ENCODE measurements at regions not wholly inside any gene's neighbourhood (a gene's known extent, or its start where the extent isn't known, plus 50 kb on each side); places are given as distances from the start of the nearest gene placed in this dataset.
A peak's percentile ranks its signal among the peaks of the same experiment; 100 is the strongest.
"Not testable (repeated sequence)": the region's sequence is repeated elsewhere in the genome, so short reads cannot be mapped to it uniquely, and the experiment has no call there.

GRCh38 chr7:115208710-115209560, 287.0 kb downstream of the MDFIC start:
- in situ Hi-C loops (cut with HindIII; ENCODE audit: low sequenced_read_pairs) = no loop called here
- TF ChIP-seq, protein P1, sequence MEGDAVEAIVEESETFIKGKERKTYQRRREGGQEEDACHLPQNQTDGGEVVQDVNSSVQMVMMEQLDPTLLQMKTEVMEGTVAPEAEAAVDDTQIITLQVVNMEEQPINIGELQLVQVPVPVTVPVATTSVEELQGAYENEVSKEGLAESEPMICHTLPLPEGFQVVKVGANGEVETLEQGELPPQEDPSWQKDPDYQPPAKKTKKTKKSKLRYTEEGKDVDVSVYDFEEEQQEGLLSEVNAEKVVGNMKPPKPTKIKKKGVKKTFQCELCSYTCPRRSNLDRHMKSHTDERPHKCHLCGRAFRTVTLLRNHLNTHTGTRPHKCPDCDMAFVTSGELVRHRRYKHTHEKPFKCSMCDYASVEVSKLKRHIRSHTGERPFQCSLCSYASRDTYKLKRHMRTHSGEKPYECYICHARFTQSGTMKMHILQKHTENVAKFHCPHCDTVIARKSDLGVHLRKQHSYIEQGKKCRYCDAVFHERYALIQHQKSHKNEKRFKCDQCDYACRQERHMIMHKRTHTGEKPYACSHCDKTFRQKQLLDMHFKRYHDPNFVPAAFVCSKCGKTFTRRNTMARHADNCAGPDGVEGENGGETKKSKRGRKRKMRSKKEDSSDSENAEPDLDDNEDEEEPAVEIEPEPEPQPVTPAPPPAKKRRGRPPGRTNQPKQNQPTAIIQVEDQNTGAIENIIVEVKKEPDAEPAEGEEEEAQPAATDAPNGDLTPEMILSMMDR (IDR thresholded peaks at IDR 0.05; ENCODE audit: low read depth, low read length) = no peak
- no peak for DNase-seq (ENCODE audit: low read depth, low spot score)
- H3K4me3 ChIP-seq (ENCODE audit: low read depth, low read length) = no peak overlapping the region

GRCh38 chr7:115206374-115206773, 284.5 kb downstream of the MDFIC start:
- in situ Hi-C loops (cut with HindIII; ENCODE audit: low sequenced_read_pairs); H3K4me3 ChIP-seq (ENCODE audit: low read depth, low read length); DNase-seq (ENCODE audit: low read depth, low spot score): not testable (repeated sequence)

DNA sequence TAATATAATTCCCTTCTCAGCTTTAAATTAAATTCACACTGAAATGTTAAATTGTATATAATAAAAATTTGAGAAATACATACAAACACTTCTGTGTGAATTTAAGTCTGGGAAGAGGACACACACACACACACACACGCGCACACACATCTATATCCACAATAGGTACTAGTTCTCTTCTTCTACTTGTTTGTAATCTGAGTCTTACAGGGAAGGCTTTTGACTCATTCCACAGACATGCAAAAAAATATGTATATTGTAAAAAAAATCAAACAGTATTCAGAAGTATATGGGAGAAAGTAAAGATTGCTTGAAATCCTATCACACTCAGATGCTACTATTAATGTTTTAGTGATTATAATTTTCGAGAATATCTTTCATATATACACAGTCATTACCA, 276.2 kb downstream of the MDFIC start:
- H3K4me3 ChIP-seq (ENCODE audit: low read depth, low read length) = no peak overlapping the region
- in situ Hi-C loops (cut with HindIII; ENCODE audit: low sequenced_read_pairs) = no loop called here
- TF ChIP-seq, protein P1 (IDR thresholded peaks at IDR 0.05; ENCODE audit: low read depth, low read length) = no peak
- peak; percentile 36 for DNase-seq (ENCODE audit: low read depth, low spot score)

DNA sequence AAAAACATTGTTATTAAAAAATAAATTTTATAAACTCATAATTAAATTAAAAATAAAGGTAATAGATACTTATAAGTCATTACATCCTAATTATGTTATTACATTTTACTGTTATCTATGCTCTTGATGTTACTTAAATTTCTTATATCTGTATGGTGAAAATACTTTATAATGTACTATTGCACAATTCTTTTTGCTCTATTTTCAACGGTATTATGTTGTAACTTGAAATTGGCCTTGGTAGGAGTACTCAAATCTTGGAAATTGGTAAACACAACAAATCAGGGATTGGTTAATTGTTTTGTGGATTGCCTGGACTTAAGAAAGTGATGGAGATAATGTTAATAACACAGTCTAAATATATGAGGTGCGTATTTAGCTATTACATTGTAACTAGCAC, 273.3 kb downstream of the MDFIC start:
- in situ Hi-C loops (cut with HindIII; ENCODE audit: low sequenced_read_pairs) = no loop called here
- H3K4me3 ChIP-seq (ENCODE audit: low read depth, low read length) = no peak overlapping the region
- DNase-seq (ENCODE audit: low read depth, low spot score) = no peak
- TF ChIP-seq, protein P1 (IDR thresholded peaks at IDR 0.05; ENCODE audit: low read depth, low read length) = no peak

DNA sequence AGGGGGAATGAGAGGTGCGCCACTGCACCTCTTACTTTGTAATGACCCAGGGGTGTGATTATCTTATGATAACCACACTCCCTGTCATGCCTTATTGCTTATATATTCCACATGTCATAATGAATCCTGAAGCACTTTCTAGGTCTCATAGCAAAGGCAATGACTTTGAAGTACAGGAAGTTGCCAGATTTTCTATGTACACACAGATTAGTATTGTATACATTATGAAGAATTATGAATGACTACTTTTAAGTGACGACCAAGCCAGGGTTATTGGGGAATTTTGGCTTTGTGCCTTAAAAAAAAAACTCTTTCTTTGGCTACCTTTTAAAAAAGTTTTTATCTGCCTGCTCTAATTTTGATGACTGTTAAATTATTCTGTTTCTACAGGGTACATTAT, 269.6 kb downstream of the MDFIC start:
- in situ Hi-C loops (cut with HindIII; ENCODE audit: low sequenced_read_pairs) = no loop called here
- H3K4me3 ChIP-seq (ENCODE audit: low read depth, low read length) = no peak overlapping the region
- TF ChIP-seq, protein P1 (IDR thresholded peaks at IDR 0.05; ENCODE audit: low read depth, low read length) = no peak
- DNase-seq (ENCODE audit: low read depth, low spot score) = no peak

DNA sequence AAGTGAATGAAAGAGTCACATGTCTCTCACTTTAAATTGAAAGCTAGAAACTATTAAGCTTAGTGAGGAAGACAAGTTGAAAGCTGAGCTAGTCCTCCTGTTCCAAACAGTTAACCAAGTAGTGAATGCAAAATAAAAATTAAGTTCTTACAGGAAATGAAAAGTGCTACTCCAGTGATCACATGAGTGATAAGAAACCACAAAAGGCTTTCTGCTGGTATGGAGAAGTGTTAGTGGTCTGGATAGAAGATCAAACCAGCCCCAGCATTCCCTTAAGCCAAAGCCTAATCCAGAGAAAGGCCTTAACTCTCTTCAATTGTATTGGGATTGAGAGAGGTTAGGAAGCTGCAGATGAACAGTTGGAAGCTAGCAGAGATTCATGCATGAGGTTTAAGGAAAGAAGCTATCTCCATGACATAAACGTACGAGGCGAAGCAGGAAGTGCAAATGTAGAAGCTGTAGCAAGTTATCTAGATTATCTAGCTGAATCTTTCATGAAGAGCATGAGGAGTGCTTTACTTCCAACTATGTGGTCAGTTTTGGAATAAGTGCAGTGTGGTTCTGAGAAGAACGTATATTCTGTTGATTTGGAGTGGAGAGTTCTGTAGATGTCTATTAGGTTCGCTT, 261.6 kb downstream of the MDFIC start:
- DNase-seq (ENCODE audit: low read depth, low spot score) = peak; percentile 14
- TF ChIP-seq, protein P1 (IDR thresholded peaks at IDR 0.05; ENCODE audit: low read depth, low read length) = no peak
- H3K4me3 ChIP-seq (ENCODE audit: low read depth, low read length) = no peak overlapping the region
- in situ Hi-C loops (cut with HindIII; ENCODE audit: low sequenced_read_pairs) = no loop called here

DNA sequence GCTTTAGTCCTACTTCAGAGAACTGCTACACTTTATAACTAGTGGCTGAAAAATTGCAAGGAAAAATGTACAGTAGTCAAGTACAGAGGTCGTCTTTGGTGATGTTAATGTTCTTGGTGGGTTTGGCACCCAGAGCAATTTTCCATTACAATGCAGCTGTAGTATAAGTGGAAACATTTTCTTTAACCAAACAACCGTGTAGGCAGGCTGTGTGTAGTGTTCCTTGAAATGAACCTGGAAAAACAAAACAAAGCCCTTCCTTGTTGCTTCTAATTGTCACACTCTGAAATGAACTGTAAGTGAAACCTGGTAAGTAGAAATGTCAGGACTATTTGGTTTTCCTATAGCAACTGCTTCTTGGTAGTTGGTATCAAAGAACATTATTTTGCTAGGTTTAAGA, 256.9 kb downstream of the MDFIC start:
- H3K4me3 ChIP-seq (ENCODE audit: low read depth, low read length) = no peak overlapping the region
- peak; percentile 70 for DNase-seq (ENCODE audit: low read depth, low spot score)
- TF ChIP-seq, protein P1 (IDR thresholded peaks at IDR 0.05; ENCODE audit: low read depth, low read length) = no peak
- in situ Hi-C loops (cut with HindIII; ENCODE audit: low sequenced_read_pairs) = no loop called here
